ENCODE measurements at regions not wholly inside any gene's neighbourhood (a gene's known extent, or its start where the extent isn't known, plus 50 kb on each side); places are given as distances from the start of the nearest gene placed in this dataset.
A peak's percentile ranks its signal among the peaks of the same experiment; 100 is the strongest.
"Not testable (repeated sequence)": the region's sequence is repeated elsewhere in the genome, so short reads cannot be mapped to it uniquely, and the experiment has no call there.

- no peak for DNase-seq
Measured at GRCh38 chr10:27388761-27389399, 115.2 kb upstream of the RAB18 start.

GRCh38 chr10:27383595-27384542 lies 120.2 kb upstream of the RAB18 start:
- DNase-seq: no peak

- DNase-seq: no peak
Measured at GRCh38 chr10:27382176-27382575, 121.9 kb upstream of the RAB18 start.

- no peak for DNase-seq
Measured at GRCh38 chr10:27380929-27381358, 123.2 kb upstream of the RAB18 start.

GRCh38 chr10:27379041-27379440 lies 125.1 kb upstream of the RAB18 start:
- DNase-seq: not testable (repeated sequence)

- no peak for DNase-seq
Measured at GRCh38 chr10:27373566-27374160, 130.4 kb upstream of the RAB18 start.

GRCh38 chr10:27372095-27372494 lies 131.5 kb upstream of the ACBD5 start:
- no peak for DNase-seq

GRCh38 chr10:27371375-27371774 lies 130.8 kb upstream of the ACBD5 start:
- not testable (repeated sequence) for DNase-seq

- no peak for DNase-seq
Measured at GRCh38 chr10:27369880-27370279, 129.3 kb upstream of the ACBD5 start.

GRCh38 chr10:27368706-27369105 lies 128.1 kb upstream of the ACBD5 start:
- DNase-seq: no peak

- no peak for DNase-seq
Measured at GRCh38 chr10:27366769-27367168, 126.2 kb upstream of the ACBD5 start.

- no peak for DNase-seq
Measured at GRCh38 chr10:27364028-27364427, 123.4 kb upstream of the ACBD5 start.

GRCh38 chr10:27360581-27361172 lies 120.1 kb upstream of the ACBD5 start:
- DNase-seq: peak; percentile 61

- DNase-seq: peak; percentile 65
Measured at GRCh38 chr10:27359792-27360355, 119.3 kb upstream of the ACBD5 start.

GRCh38 chr10:27356738-27357137 lies 116.1 kb upstream of the ACBD5 start:
- DNase-seq: no peak

GRCh38 chr10:27355918-27356573 lies 115.4 kb upstream of the ACBD5 start:
- no peak for DNase-seq

GRCh38 chr10:27354643-27355270 lies 114.2 kb upstream of the ACBD5 start:
- DNase-seq: peak; percentile 42

- not testable (repeated sequence) for DNase-seq
Measured at GRCh38 chr10:27354100-27354499, 113.5 kb upstream of the ACBD5 start.

GRCh38 chr10:27349987-27350386 lies 109.4 kb upstream of the ACBD5 start:
- DNase-seq: no peak

- DNase-seq: not testable (repeated sequence)
Measured at GRCh38 chr10:27347827-27348207, 107.2 kb upstream of the ACBD5 start.

- DNase-seq: no peak
Measured at GRCh38 chr10:27345455-27345920, 104.9 kb upstream of the ACBD5 start.

Data from NCI-H1694 (cell line).